GM12874 (cell line): ENCODE measurements at regions not wholly inside any gene's neighbourhood (a gene's known extent, or its start where the extent isn't known, plus 50 kb on each side); places are given as distances from the start of the nearest gene placed in this dataset.

Experiments
- CTCF ChIP-seq: IDR thresholded peaks from 2 replicates; pipeline ENCODE4 v1.5.1; 2011; ENCODE audit warnings: low read depth, mild to moderate bottlenecking, control low read depth, low read length, moderate library complexity; ENCODE audit not compliant: insufficient read depth

GRCh38 chr17:55852734-55853133, 101.9 kb downstream of the PCTP start:
- TF ChIP-seq CTCF: no peak

- TF ChIP-seq CTCF: no peak
These were observed 108.5 kb downstream of the PCTP start for GRCh38 chr17:55859301-55859795.

- TF ChIP-seq CTCF: no peak
These were observed 114.4 kb downstream of the PCTP start for GRCh38 chr17:55865072-55865762.

- no peak for TF ChIP-seq CTCF
These were observed 119.2 kb downstream of the PCTP start for GRCh38 chr17:55870044-55870443.

GRCh38 chr17:55872374-55872773, 121.5 kb downstream of the PCTP start:
- no peak for TF ChIP-seq CTCF

- TF ChIP-seq CTCF: no peak
These were observed 122.3 kb downstream of the PCTP start for GRCh38 chr17:55873017-55873758.

- no peak for TF ChIP-seq CTCF
These were observed 132.3 kb downstream of the PCTP start for GRCh38 chr17:55883149-55883548.
